ENCODE measurements at regions not wholly inside any gene's neighbourhood (a gene's known extent, or its start where the extent isn't known, plus 50 kb on each side); places are given as distances from the start of the nearest gene placed in this dataset.

GRCh38 chr3:188082031-188082430, 71.9 kb upstream of the LPP start:
- Histone ChIP-seq H3K9me3 (ENCODE audit: control insufficient read depth, insufficient read depth, low read depth, low read length) (no peaks in the 10 kb centered on the region), H3K4me3 (ENCODE audit: low read depth, low read length) (no peak overlapping the region), H3K36me3 (ENCODE audit: control insufficient read depth in 2 of 2, insufficient read depth in 1 of 2, low read length in 2 of 2) (no peaks in the 10 kb centered on the region), H3K4me1 (ENCODE audit: control insufficient read depth, insufficient read depth, low read length) (no peaks in the 10 kb centered on the region), H3K27ac (ENCODE audit: extremely low read depth, low read depth, low read length) (no peak overlapping the region)
- ChIA-PET POLR2A (no interaction called here), CTCF (interaction anchor here (0.9 kb wide), 1 partner anchor 872 kb away, joined by 3 read pairs; no protein-coding TSS in a partner anchor)
- TF ChIP-seq ZNF518A (tag by site-specific recombination; conservative IDR thresholded peaks at IDR 0.05; ENCODE audit: low read depth), result no peak
- no peak for TF ChIP-seq ZFP41 (tag by site-specific recombination; IDR thresholded peaks at IDR 0.05; ENCODE audit: borderline replicate concordance)
- no peak for TF ChIP-seq BCL11A (tag by site-specific recombination; IDR thresholded peaks at IDR 0.05; ENCODE audit: low read depth)
- no peak for TF ChIP-seq ZNF558 (tag by site-specific recombination; IDR thresholded peaks at IDR 0.05)
- TF ChIP-seq ZNF560 (tag by site-specific recombination; IDR thresholded peaks at IDR 0.05; ENCODE audit: borderline replicate concordance), result no peak
- TF ChIP-seq TSHZ1 (tag by site-specific recombination; IDR thresholded peaks at IDR 0.05; ENCODE audit: borderline replicate concordance), result no peak

- Histone ChIP-seq H3K36me3 (ENCODE audit: control insufficient read depth in 2 of 2, insufficient read depth in 1 of 2, low read length in 2 of 2) (no peaks in the 10 kb centered on the region), H3K4me3 (ENCODE audit: low read depth, low read length) (no peak overlapping the region), H3K4me1 (ENCODE audit: control insufficient read depth, insufficient read depth, low read length) (no peaks in the 10 kb centered on the region), H3K9me3 (ENCODE audit: control insufficient read depth, insufficient read depth, low read depth, low read length) (no peaks in the 10 kb centered on the region), H3K27ac (ENCODE audit: extremely low read depth, low read depth, low read length) (no peak overlapping the region)
- TF ChIP-seq ZNF548 (tag by site-specific recombination; IDR thresholded peaks at IDR 0.05), result no peak
- TF ChIP-seq EGR2 (tag by site-specific recombination; IDR thresholded peaks at IDR 0.05; ENCODE audit: low read depth), result no peak
- ChIA-PET CTCF (interaction anchor here (0.9 kb wide), 1 partner anchor 872 kb away, joined by 3 read pairs; no protein-coding TSS in a partner anchor), POLR2A (no interaction called here)
Observed at GRCh38 chr3:188082450-188082849, 71.5 kb upstream of the LPP start.

- CTCF ChIA-PET, result no interaction called here
- Histone ChIP-seq H3K27ac (ENCODE audit: extremely low read depth, low read depth, low read length) (no peak overlapping the region), H3K4me1 (ENCODE audit: control insufficient read depth, insufficient read depth, low read length) (no peaks in the 10 kb centered on the region), H3K4me3 (ENCODE audit: low read depth, low read length) (no peak overlapping the region), H3K36me3 (ENCODE audit: control insufficient read depth in 2 of 2, insufficient read depth in 1 of 2, low read length in 2 of 2) (no peaks in the 10 kb centered on the region), H3K9me3 (ENCODE audit: control insufficient read depth, insufficient read depth, low read depth, low read length) (no peaks in the 10 kb centered on the region)
- POLR2A ChIA-PET, result no interaction called here
- no peak for TF ChIP-seq ZNF416 (tag by site-specific recombination; IDR thresholded peaks at IDR 0.05)
- TF ChIP-seq ZNF138 (tag by site-specific recombination; IDR thresholded peaks at IDR 0.05; ENCODE audit: borderline replicate concordance), result no peak
- no peak for TF ChIP-seq ZNF121 (tag by site-specific recombination; IDR thresholded peaks at IDR 0.05)
- TF ChIP-seq ZNF214 (tag by site-specific recombination; IDR thresholded peaks at IDR 0.05; ENCODE audit: borderline replicate concordance), result no peak
- TF ChIP-seq ZNF324 (tag by site-specific recombination; IDR thresholded peaks at IDR 0.05), result no peak
- no peak for TF ChIP-seq ZBTB48 (tag by site-specific recombination; IDR thresholded peaks at IDR 0.05)
- TF ChIP-seq ZNF140 (tag by site-specific recombination; IDR thresholded peaks at IDR 0.05), result no peak
- TF ChIP-seq TSHZ1 (tag by site-specific recombination; IDR thresholded peaks at IDR 0.05; ENCODE audit: borderline replicate concordance), result no peak
- no peak for TF ChIP-seq ZNF26 (tag by site-specific recombination; IDR thresholded peaks at IDR 0.05)
- TF ChIP-seq ZEB2 (tag by site-specific recombination; IDR thresholded peaks at IDR 0.05), result no peak
- no peak for TF ChIP-seq ZNF580 (tag by site-specific recombination; IDR thresholded peaks at IDR 0.05)
Observed at GRCh38 chr3:188083011-188083410, 70.9 kb upstream of the LPP start.

Measured in HEK293 (cell line).